ENCODE measurements at regions not wholly inside any gene's neighbourhood (a gene's known extent, or its start where the extent isn't known, plus 50 kb on each side); places are given as distances from the start of the nearest gene placed in this dataset.

GRCh38 chr12:24408305-24408704, 458.8 kb upstream of the SOX5 start:
- no peak overlapping the region for H3K4me3 ChIP-seq
- H3K4me1 ChIP-seq: no peaks in the 10 kb centered on the region
- FAIRE-seq (no peak), ATAC-seq (no peak), DNase-seq (no peak)
- H3K9me3 ChIP-seq: no peaks in the 10 kb centered on the region
- H3K27ac ChIP-seq: no peak overlapping the region
- no peaks in the 10 kb centered on the region for H3K36me3 ChIP-seq
- TF ChIP-seq, protein P1, sequence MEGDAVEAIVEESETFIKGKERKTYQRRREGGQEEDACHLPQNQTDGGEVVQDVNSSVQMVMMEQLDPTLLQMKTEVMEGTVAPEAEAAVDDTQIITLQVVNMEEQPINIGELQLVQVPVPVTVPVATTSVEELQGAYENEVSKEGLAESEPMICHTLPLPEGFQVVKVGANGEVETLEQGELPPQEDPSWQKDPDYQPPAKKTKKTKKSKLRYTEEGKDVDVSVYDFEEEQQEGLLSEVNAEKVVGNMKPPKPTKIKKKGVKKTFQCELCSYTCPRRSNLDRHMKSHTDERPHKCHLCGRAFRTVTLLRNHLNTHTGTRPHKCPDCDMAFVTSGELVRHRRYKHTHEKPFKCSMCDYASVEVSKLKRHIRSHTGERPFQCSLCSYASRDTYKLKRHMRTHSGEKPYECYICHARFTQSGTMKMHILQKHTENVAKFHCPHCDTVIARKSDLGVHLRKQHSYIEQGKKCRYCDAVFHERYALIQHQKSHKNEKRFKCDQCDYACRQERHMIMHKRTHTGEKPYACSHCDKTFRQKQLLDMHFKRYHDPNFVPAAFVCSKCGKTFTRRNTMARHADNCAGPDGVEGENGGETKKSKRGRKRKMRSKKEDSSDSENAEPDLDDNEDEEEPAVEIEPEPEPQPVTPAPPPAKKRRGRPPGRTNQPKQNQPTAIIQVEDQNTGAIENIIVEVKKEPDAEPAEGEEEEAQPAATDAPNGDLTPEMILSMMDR (IDR thresholded peaks at IDR 0.05): no peak
- no peaks in the 10 kb centered on the region for H3K27me3 ChIP-seq
- intact Hi-C loops (cut with DNase I): no loop called here
- 77 to 78% methylated on average over 5 of the region's 5 CpGs for WGBS, 2 donors

- H3K27ac ChIP-seq: no peak overlapping the region
- no peaks in the 10 kb centered on the region for H3K27me3 ChIP-seq
- no peak for FAIRE-seq
- no peak for ATAC-seq
- intact Hi-C loops (cut with DNase I): no loop called here
- H3K9me3 ChIP-seq: no peaks in the 10 kb centered on the region
- H3K4me3 ChIP-seq: no peak overlapping the region
- H3K36me3 ChIP-seq: no peaks in the 10 kb centered on the region
- 52 to 55% methylated on average over 7 of the region's 7 CpGs for WGBS, 2 donors
- TF ChIP-seq, protein P1 (IDR thresholded peaks at IDR 0.05): no peak
- no peaks in the 10 kb centered on the region for H3K4me1 ChIP-seq
- DNase-seq: no peak
Observed at GRCh38 chr12:24407884-24408283, 458.4 kb upstream of the SOX5 start.

- WGBS, 2 donors: 62% methylated on average over 6 of the region's 6 CpGs
- H3K27me3 ChIP-seq: no peaks in the 10 kb centered on the region
- H3K9me3 ChIP-seq: no peaks in the 10 kb centered on the region
- H3K4me3 ChIP-seq: no peak overlapping the region
- H3K27ac ChIP-seq: no peak overlapping the region
- intact Hi-C loops (cut with DNase I): no loop called here
- no peaks in the 10 kb centered on the region for H3K36me3 ChIP-seq
- ATAC-seq (no peak), DNase-seq (no peak), FAIRE-seq (no peak)
- TF ChIP-seq, protein P1 (IDR thresholded peaks at IDR 0.05): no peak
- H3K4me1 ChIP-seq: no peaks in the 10 kb centered on the region
Observed at GRCh38 chr12:24404086-24404815, 454.8 kb upstream of the SOX5 start.

DNA sequence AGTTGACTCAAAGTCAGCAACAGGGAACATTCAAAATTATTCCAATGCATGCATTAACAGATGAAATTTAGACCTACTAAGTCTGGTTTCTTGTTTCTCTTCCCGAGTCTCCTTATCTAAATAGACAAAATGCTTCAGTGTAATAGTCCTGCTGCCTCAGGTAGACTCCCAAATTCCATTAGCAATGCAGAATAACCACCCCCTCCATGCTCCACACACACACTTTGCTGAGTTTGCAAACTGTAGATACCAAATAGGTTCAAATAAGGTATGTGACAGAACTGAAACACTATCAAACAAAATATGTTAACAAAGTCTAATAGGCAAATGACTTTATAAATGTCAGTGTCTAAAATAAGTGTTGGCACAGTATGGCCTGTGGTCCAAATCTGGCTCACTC, 451.1 kb upstream of the SOX5 start:
- no peaks in the 10 kb centered on the region for H3K36me3 ChIP-seq
- no peak overlapping the region for H3K4me3 ChIP-seq
- no peaks in the 10 kb centered on the region for H3K9me3 ChIP-seq
- intact Hi-C loops (cut with DNase I): no loop called here
- no peak for FAIRE-seq
- TF ChIP-seq, protein P1 (IDR thresholded peaks at IDR 0.05): no peak
- no peaks in the 10 kb centered on the region for H3K4me1 ChIP-seq
- WGBS, 2 donors: 43 to 46% methylated on average over 1 of the region's 1 CpG
- no peak overlapping the region for H3K27ac ChIP-seq
- ATAC-seq: no peak
- no peaks in the 10 kb centered on the region for H3K27me3 ChIP-seq
- DNase-seq: no peak

DNA sequence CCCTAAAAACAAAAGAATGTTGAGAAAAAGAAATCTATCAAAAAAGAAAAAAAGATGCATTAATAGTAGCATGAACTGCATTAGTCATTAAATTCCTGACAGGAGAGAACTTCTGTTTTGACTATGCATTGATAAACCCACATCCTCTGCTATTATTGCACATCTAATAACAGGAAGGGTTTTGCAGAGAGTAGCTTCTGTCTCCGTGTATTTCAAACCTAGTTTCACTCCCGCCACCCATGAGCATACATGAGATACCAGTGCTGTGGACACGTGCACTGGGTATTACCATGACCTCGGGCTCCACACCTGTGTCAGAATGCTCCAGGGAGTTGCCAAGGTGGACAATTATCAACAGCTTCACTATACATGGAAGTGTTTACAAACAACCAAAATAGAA, 449.1 kb upstream of the SOX5 start:
- ATAC-seq (no peak), FAIRE-seq (no peak), DNase-seq (no peak)
- Histone ChIP-seq H3K36me3 (no peaks in the 10 kb centered on the region), H3K9me3 (no peaks in the 10 kb centered on the region), H3K27ac (no peak overlapping the region), H3K4me3 (no peak overlapping the region), H3K4me1 (no peaks in the 10 kb centered on the region), H3K27me3 (no peaks in the 10 kb centered on the region)
- 51 to 63% methylated on average over 4 of the region's 4 CpGs for WGBS, 2 donors
- TF ChIP-seq, protein P1 (IDR thresholded peaks at IDR 0.05): no peak
- intact Hi-C loops (cut with DNase I): no loop called here

All from pancreas (tissue), 10 donors.